Psoas muscle (tissue), 7 donors: ENCODE measurements at regions not wholly inside any gene's neighbourhood (a gene's known extent, or its start where the extent isn't known, plus 50 kb on each side); places are given as distances from the start of the nearest gene placed in this dataset.
"Not testable (repeated sequence)": the region's sequence is repeated elsewhere in the genome, so short reads cannot be mapped to it uniquely, and the experiment has no call there.

Experiments
- ATAC-seq, 4 donors: fragments of 200-7000 bp; cut with Tn5 transposase; one replicate each; pipeline ENCODE4 v1.9.1; 2020; ENCODE audit warnings: moderate library complexity in 3 of 4, mild to moderate bottlenecking in 2 of 4
- DNase-seq, 2 donors: peaks; one replicate each; pipeline ENCODE4 v3.0.0-alpha.2; 2020
- H3K27ac ChIP-seq: fragments of 200-600 bp; one replicate; pipeline ENCODE4 v1.8.0; 2022
- H3K27me3 ChIP-seq, 3 donors: fragments of 200-600 bp in 1 of 3; one replicate each; pipeline versions ENCODE4 v1.6.1 to v1.8.0; 2013 to 2022; ENCODE audit warnings: low read length in 2 of 3, mild to moderate bottlenecking in 2 of 3, moderate library complexity in 1 of 3; ENCODE audit not compliant: insufficient read depth in 3 of 3
- H3K36me3 ChIP-seq, 2 donors: fragments of 200-600 bp in 1 of 2; one replicate each; pipeline versions ENCODE4 v1.6.1 to v1.8.0; 2013 to 2022; ENCODE audit warnings: low read depth in 1 of 2, mild to moderate bottlenecking in 1 of 2, moderate library complexity in 1 of 2; ENCODE audit not compliant: insufficient read depth in 1 of 2
- H3K4me1 ChIP-seq: fragments of 200-600 bp; one replicate; pipeline ENCODE4 v1.8.0; 2022
- H3K4me3 ChIP-seq: fragments of 200-600 bp; one replicate; pipeline ENCODE4 v1.8.0; 2022; ENCODE audit warnings: mild to moderate bottlenecking
- H3K9me3 ChIP-seq: fragments of 200-600 bp; one replicate; pipeline ENCODE4 v1.8.0; 2022
- WGBS, 3 donors: extraction: QIAGEN DNeasy Blood & Tissue Kit; methylation state at CpG; one replicate each; pipeline versions ENCODE4 v1.1.6 to v1.1.7; 2013; 5-methylcytosine and 5-hydroxymethylcytosine counted together
- intact Hi-C, 2 donors: fragments of 100-400 bp; cut with DNase I; formaldehyde crosslinking; loops; one replicate each; pipeline versions ENCODE4 v1.11.0 to v1.14.2; 2022
- TF ChIP-seq, protein P1 (sequence below): fragments of 200-600 bp; IDR thresholded peaks from one replicate; pipeline ENCODE4 v1.8.0; 2022; ENCODE audit warnings: antibody characterized with exemption
- donor health status: healthy with polysubstance abuse.
- donor health status: DM: no; HTN: no; CAD: no; lungs with moderate emphysema.
- donor health status: Bipolar disorder and iron deficiency.
- donor health status: healthy.
- donor health status: DM: yes; HTN: yes; CAD: no.
- donor health status: DM: no; HTN: no; CAD: no.
- donor health status: DM: yes; HTN: yes; CAD: no.

GRCh38 chr5:57069115-57069835 is 104.6 kb upstream of the GPBP1 start:
- H3K4me3 ChIP-seq = no peak overlapping the region
- H3K27me3 ChIP-seq = no peaks in the 10 kb centered on the region
- H3K9me3 ChIP-seq = no peaks in the 10 kb centered on the region
- no peak overlapping the region for H3K27ac ChIP-seq
- WGBS, 3 donors = 80 to 88% (median 84%) methylated on average over 6 of the region's 6 CpGs
- no peak for DNase-seq
- ATAC-seq = no peak
- no peaks in the 10 kb centered on the region for H3K36me3 ChIP-seq
- no peaks in the 10 kb centered on the region for H3K4me1 ChIP-seq
- intact Hi-C loops = no loop called here
- TF ChIP-seq, protein P1, sequence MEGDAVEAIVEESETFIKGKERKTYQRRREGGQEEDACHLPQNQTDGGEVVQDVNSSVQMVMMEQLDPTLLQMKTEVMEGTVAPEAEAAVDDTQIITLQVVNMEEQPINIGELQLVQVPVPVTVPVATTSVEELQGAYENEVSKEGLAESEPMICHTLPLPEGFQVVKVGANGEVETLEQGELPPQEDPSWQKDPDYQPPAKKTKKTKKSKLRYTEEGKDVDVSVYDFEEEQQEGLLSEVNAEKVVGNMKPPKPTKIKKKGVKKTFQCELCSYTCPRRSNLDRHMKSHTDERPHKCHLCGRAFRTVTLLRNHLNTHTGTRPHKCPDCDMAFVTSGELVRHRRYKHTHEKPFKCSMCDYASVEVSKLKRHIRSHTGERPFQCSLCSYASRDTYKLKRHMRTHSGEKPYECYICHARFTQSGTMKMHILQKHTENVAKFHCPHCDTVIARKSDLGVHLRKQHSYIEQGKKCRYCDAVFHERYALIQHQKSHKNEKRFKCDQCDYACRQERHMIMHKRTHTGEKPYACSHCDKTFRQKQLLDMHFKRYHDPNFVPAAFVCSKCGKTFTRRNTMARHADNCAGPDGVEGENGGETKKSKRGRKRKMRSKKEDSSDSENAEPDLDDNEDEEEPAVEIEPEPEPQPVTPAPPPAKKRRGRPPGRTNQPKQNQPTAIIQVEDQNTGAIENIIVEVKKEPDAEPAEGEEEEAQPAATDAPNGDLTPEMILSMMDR = no peak

- WGBS, 3 donors = 60 to 71% (median 64%) methylated on average over 3 of the region's 3 CpGs
- ATAC-seq (no peak), DNase-seq (no peak)
- H3K4me1 ChIP-seq = no peaks in the 10 kb centered on the region
- no peaks in the 10 kb centered on the region for H3K9me3 ChIP-seq
- H3K27ac ChIP-seq = no peak overlapping the region
- intact Hi-C loops = no loop called here
- TF ChIP-seq, protein P1 = no peak
- no peaks in the 10 kb centered on the region for H3K36me3 ChIP-seq
- H3K4me3 ChIP-seq = no peak overlapping the region
- no peaks in the 10 kb centered on the region for H3K27me3 ChIP-seq
Measured at GRCh38 chr5:57072218-57072892, 101.5 kb upstream of the GPBP1 start.

GRCh38 chr5:57082441-57083067 is 91.3 kb upstream of the GPBP1 start:
- ATAC-seq (no peak), DNase-seq (no peak)

DNA sequence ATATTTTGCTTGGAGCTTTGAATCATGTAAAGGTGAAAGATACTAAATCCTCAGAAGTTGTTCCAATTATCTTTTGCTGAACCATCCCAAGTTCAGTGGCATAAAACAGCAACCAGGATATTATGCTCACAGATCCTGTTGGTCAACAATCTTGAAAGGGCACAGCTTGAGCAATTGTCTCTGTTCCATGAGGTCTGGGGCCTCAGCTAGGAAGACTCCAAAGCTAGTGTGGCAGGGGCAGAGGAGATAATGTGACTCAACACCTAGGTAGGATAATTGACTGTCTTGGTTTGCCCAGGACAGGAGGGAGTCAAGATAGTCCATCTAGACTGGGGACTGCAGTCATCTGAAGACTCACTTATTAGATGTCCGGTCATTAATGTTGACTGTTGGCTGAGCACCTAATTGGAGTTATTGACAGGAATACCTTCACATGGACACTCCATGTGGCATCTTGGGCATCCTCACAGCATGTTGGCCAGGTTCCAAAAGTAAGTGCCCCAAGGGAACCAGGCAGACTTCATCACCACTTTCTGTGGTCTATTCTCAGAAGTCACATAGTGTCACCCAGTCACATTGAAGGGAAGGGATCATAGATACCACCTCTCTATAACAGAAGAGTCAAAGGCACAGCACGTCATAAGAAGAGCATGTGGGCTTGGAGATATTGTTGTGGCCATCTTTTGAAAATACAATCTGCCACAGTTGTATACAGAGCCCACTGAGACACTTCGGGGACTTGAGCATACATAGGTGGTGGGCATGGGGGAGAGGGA is 88.4 kb upstream of the GPBP1 start:
- WGBS, 3 donors = 84 to 87% (median 85%) methylated on average over 3 of the region's 3 CpGs
- intact Hi-C loops = loop anchor here in 1 of 2 donors (10.0 kb wide), 1 partner anchor 441 kb away; no protein-coding TSS in a partner anchor
- Histone ChIP-seq H3K27ac (no peak overlapping the region), H3K36me3 (no peaks in the 10 kb centered on the region), H3K4me3 (no peak overlapping the region), H3K9me3 (no peaks in the 10 kb centered on the region), H3K4me1 (no peaks in the 10 kb centered on the region), H3K27me3 (no peaks in the 10 kb centered on the region)
- TF ChIP-seq, protein P1 = no peak
- no peak for ATAC-seq
- DNase-seq = no peak

More at GRCh38 chr5:57082441-57083067, 91.3 kb upstream of the GPBP1 start:
- 88 to 92% (median 91%) methylated on average over 7 of the region's 7 CpGs for WGBS, 3 donors
- TF ChIP-seq, protein P1 = no peak
- H3K9me3 ChIP-seq = no peaks in the 10 kb centered on the region
- H3K36me3 ChIP-seq = no peaks in the 10 kb centered on the region
- H3K4me1 ChIP-seq = no peaks in the 10 kb centered on the region
- no peak overlapping the region for H3K4me3 ChIP-seq
- no peaks in the 10 kb centered on the region for H3K27me3 ChIP-seq
- intact Hi-C loops = loop anchor here in 1 of 2 donors (10.0 kb wide), 1 partner anchor 438 kb away; no protein-coding TSS in a partner anchor
- H3K27ac ChIP-seq = no peak overlapping the region

DNA sequence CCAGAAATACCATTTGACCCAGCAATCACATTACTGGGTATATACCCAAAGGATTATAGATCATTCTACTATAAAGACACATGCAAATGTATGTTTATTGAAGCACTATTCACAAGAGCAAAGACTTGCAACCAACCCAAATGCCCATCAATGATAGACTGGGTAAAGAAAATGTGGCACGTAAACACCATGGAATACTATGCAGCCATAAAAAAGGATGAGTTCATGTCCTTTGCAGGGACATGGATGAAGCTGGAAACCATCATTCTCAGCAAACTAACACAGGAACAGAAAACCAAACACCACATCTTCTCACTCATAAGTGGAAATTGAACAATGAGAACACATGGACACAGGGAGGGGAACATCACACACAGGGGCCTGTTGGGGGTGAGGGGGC is 85.9 kb upstream of the GPBP1 start:
- not testable (repeated sequence) for H3K27me3 ChIP-seq, H3K4me1 ChIP-seq, H3K27ac ChIP-seq, H3K9me3 ChIP-seq, H3K36me3 ChIP-seq, DNase-seq, H3K4me3 ChIP-seq, ATAC-seq
- 92 to 100% (median 93%) methylated on average over 1 of the region's 1 CpG for WGBS, 3 donors
- intact Hi-C loops = loop anchor here in 1 of 2 donors (10.0 kb wide), 1 partner anchor 443 kb away; no protein-coding TSS in a partner anchor
